GM12892 (cell line): ENCODE measurements at regions not wholly inside any gene's neighbourhood (a gene's known extent, or its start where the extent isn't known, plus 50 kb on each side); places are given as distances from the start of the nearest gene placed in this dataset.

Experiments used
- POLR2A ChIP-seq: IDR thresholded peaks from 2 replicates; pipeline ENCODE4 v1.6.1; 2011; ENCODE audit warnings: low read depth, low read length, control low read depth
- POLR2AphosphoS5 ChIP-seq: IDR thresholded peaks from 2 replicates; pipeline ENCODE4 v1.6.1; 2011; ENCODE audit warnings: low read depth, low read length, control low read depth
- TAF1 ChIP-seq: IDR thresholded peaks from 2 replicates; pipeline ENCODE4 v1.6.1; 2011; ENCODE audit warnings: low read depth, mild to moderate bottlenecking, control low read depth, low read length, borderline replicate concordance

DNA sequence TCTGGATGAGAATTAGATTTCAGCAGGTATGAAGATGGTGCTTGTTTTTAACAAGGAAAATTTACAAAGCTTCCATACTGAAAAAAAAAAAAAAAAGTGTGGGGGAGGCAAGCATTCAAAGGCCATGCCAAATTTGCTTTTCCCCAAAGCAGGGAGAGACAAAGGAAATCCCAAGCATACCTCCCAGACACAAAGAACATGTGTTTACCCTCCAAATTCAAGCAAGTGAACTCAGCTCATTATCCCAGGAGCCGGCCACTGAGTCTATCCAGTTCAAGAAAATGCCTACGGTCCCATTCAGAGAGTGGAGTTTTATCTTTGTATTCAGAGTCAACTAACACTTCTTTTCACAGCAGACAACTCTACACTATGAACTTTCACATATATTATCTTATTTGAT is 102.7 kb upstream of the ID4 start:
- TF ChIP-seq POLR2A (no peak), POLR2AphosphoS5 (no peak), TAF1 (no peak)
